ENCODE measurements at regions not wholly inside any gene's neighbourhood (a gene's known extent, or its start where the extent isn't known, plus 50 kb on each side); places are given as distances from the start of the nearest gene placed in this dataset.

GRCh38 chr18:57973889-57974288 lies 70.1 kb upstream of the NEDD4L start:
- Mint-ChIP-seq H3K36me3 (ENCODE audit: insufficient read depth in 1 of 3, low read depth in 3 of 3) (no peaks in the 10 kb centered on the region), H3K4me1 (peaks cover 10 to 17% of the 10 kb centered on the region in 2 experiments), H3K27ac (no peak overlapping the region), H3K9me3 (no peaks in the 10 kb centered on the region), H3K4me3 (no peak overlapping the region), H3K27me3 (ENCODE audit: low read depth) (no peaks in the 10 kb centered on the region)
- no peak overlapping the region for H3K56ac ChIP-seq (ENCODE audit: insufficient read length, low read depth, low read length)
- H2BK120ac ChIP-seq (ENCODE audit: low read depth, low read length, poor library complexity, severe bottlenecking), result no peak overlapping the region
- no CpG with 5 or more reads among the region's 7 CpGs for WGBS (ENCODE audit: extremely low coverage, insufficient read length, low lambda C conversion rate)
- no peaks in the 10 kb centered on the region for H3K9me3 ChIP-seq (ENCODE audit: control insufficient read depth, low read depth, low read length)
- no peak overlapping the region for H3K9ac ChIP-seq (ENCODE audit: extremely low read depth, insufficient read length, low read length)
- no peak overlapping the region for H3K18ac ChIP-seq (ENCODE audit: insufficient read length, low read depth, low read length)
- no peak overlapping the region for H3K27ac ChIP-seq (ENCODE audit: insufficient read length, low read depth, low read length)
- no peaks in the 10 kb centered on the region for H3K27me3 ChIP-seq (ENCODE audit: insufficient read depth, low read length)
- H3K4me1 ChIP-seq (ENCODE audit: insufficient read depth, low read length), result no peaks in the 10 kb centered on the region; the same call in 1 of the 2 replicates
- H3K14ac ChIP-seq (ENCODE audit: insufficient read depth, low read length), result no peak overlapping the region
- no peak overlapping the region for H3K4me2 ChIP-seq (ENCODE audit: insufficient read depth, insufficient read length, low read length)
- TF ChIP-seq CTCF (conservative IDR thresholded peaks at IDR 0.05), result no peak
- no peak overlapping the region for H2BK20ac ChIP-seq (ENCODE audit: low read depth, low read length, poor library complexity, severe bottlenecking)
- H4K20me1 ChIP-seq (ENCODE audit: control insufficient read depth, insufficient read depth, insufficient read length), result no peaks in the 10 kb centered on the region
- H2AK5ac ChIP-seq (ENCODE audit: insufficient read length, low read length), result no peak overlapping the region
- no peak overlapping the region for H4K91ac ChIP-seq (ENCODE audit: insufficient read length, low read depth, low read length)
- no peaks in the 10 kb centered on the region for H3K79me2 ChIP-seq (ENCODE audit: insufficient read depth, low read length)
- H3K79me1 ChIP-seq (ENCODE audit: insufficient read depth, low read depth, low read length, poor library complexity, severe bottlenecking), result no peaks in the 10 kb centered on the region
- H3K23me2 ChIP-seq (ENCODE audit: insufficient read length, low read depth, low read length, poor library complexity, severe bottlenecking), result no peaks in the 10 kb centered on the region
- H4K8ac ChIP-seq (replicated peaks; ENCODE audit: insufficient read length, low read depth, low read length), result no peak overlapping the region
- H2BK12ac ChIP-seq (ENCODE audit: insufficient read length, low read depth, low read length), result no peak overlapping the region
- H4K5ac ChIP-seq (ENCODE audit: insufficient read length, low read depth, low read length), result no peak overlapping the region
- no peak for DNase-seq
- H3K23ac ChIP-seq (ENCODE audit: insufficient read length, low read depth, low read length), result no peak overlapping the region
- no peak overlapping the region for H2AFZ ChIP-seq (ENCODE audit: low read length)
- no peak overlapping the region for H3K4ac ChIP-seq (ENCODE audit: low read depth, low read length)
- no peak overlapping the region for H3T11ph ChIP-seq (ENCODE audit: low read length)
- H2BK15ac ChIP-seq (ENCODE audit: low read depth, low read length), result no peak overlapping the region
- no peak overlapping the region for H2BK5ac ChIP-seq (ENCODE audit: insufficient read length, low read length)

Data from H9 (cell line).